Colonic mucosa (tissue), 4 donors: ENCODE measurements at regions not wholly inside any gene's neighbourhood (a gene's known extent, or its start where the extent isn't known, plus 50 kb on each side); places are given as distances from the start of the nearest gene placed in this dataset.

Source experiments
- DNase-seq: peaks from one replicate; pipeline ENCODE4 v3.0.0-alpha.2; 2020
- H3K27ac ChIP-seq: fragments of 200-600 bp; one replicate; pipeline ENCODE4 v1.8.0; 2021
- H3K27me3 ChIP-seq: fragments of 200-600 bp; one replicate; pipeline ENCODE4 v1.8.0; 2021
- H3K36me3 ChIP-seq: fragments of 200-600 bp; one replicate; pipeline ENCODE4 v1.8.0; 2021
- H3K4me1 ChIP-seq: fragments of 200-600 bp; one replicate; pipeline ENCODE4 v1.8.0; 2021; ENCODE audit warnings: mild to moderate bottlenecking
- H3K4me3 ChIP-seq: fragments of 200-600 bp; one replicate; pipeline ENCODE4 v1.8.0; 2021
- H3K9ac ChIP-seq, 2 donors: one replicate each; pipeline ENCODE4 v1.7.0; 2013; ENCODE audit warnings: control low read depth in 2 of 2, low read depth in 2 of 2, low read length in 2 of 2
- H3K9me3 ChIP-seq: fragments of 200-600 bp; one replicate; pipeline ENCODE4 v1.8.0; 2021
- intact Hi-C: fragments of 100-400 bp; cut with DNase I; formaldehyde crosslinking; loops from one replicate; pipeline ENCODE4 v1.14.1; 2022
- TF ChIP-seq, protein P1 (sequence below): fragments of 200-600 bp; IDR thresholded peaks from one replicate; pipeline ENCODE4 v1.8.0; 2022; ENCODE audit warnings: antibody characterized with exemption, mild to moderate bottlenecking
- donor health status: healthy.
- donor health status: DM: no; HTN: no; CAD: no.
- donor health status: DM: no; HTN: no; CAD: no.

DNA sequence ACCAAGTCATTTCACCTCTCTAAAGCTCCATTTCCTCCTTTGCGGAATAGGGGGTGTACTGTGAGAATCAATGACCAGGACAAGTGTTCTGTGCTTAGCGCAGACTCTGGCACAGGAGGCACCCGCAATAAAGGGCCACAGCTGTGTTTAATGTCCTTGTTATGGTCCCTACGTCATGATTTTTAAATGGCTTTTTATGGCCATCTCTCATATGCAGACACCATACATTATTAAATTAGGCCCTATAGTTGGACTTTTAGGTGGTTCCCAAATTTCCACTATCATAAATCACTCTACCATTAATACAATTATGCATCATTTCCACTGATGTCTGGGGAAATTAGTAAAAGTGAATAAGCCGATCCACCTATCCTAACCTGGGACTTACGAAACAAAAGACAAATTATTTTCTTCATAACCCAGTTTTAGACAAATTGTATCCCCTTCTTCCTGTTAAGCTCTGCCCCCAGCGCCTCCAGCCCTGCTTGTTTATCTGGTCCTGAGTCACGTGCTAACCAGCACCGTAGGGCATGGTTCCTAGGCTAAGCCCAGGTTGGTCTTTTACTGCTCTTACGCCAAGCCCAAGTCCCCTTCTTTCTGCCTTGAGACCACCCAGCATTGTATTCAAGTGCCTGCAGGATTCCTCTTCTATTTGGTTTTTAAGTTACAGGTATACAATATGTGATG lies 278.3 kb downstream of the SHQ1 start:
- Histone ChIP-seq H3K4me3 (no peak overlapping the region), H3K27me3 (no peaks in the 10 kb centered on the region), H3K9me3 (no peaks in the 10 kb centered on the region), H3K36me3 (no peaks in the 10 kb centered on the region), H3K4me1 (no peaks in the 10 kb centered on the region), H3K27ac (no peak overlapping the region), H3K9ac (no peak overlapping the region)
- no peak for DNase-seq
- intact Hi-C loops = no loop called here
- TF ChIP-seq, protein P1, sequence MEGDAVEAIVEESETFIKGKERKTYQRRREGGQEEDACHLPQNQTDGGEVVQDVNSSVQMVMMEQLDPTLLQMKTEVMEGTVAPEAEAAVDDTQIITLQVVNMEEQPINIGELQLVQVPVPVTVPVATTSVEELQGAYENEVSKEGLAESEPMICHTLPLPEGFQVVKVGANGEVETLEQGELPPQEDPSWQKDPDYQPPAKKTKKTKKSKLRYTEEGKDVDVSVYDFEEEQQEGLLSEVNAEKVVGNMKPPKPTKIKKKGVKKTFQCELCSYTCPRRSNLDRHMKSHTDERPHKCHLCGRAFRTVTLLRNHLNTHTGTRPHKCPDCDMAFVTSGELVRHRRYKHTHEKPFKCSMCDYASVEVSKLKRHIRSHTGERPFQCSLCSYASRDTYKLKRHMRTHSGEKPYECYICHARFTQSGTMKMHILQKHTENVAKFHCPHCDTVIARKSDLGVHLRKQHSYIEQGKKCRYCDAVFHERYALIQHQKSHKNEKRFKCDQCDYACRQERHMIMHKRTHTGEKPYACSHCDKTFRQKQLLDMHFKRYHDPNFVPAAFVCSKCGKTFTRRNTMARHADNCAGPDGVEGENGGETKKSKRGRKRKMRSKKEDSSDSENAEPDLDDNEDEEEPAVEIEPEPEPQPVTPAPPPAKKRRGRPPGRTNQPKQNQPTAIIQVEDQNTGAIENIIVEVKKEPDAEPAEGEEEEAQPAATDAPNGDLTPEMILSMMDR = no peak

DNA sequence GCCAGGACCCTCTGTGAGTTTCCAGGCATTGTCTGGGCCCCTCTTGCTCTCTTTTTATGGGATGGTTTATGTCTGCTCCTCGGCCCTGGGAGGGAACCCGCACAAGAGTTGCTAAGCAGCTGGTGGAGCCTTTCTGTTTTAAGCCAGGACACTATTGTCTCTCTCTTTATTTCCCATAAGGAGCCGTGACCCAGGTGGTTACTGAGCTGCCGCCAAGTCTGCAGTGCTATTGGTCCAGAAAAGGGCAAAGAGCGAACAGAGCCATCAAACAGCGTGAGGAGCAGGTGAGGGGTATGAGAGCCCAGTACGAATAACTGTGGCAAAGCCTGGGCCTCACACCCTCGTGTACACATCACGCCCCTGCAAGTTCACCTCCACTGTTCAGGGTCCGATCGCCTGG lies 280.2 kb downstream of the SHQ1 start:
- H3K4me1 ChIP-seq = no peaks in the 10 kb centered on the region
- intact Hi-C loops = no loop called here
- peak; percentile 28 for DNase-seq
- no peaks in the 10 kb centered on the region for H3K36me3 ChIP-seq
- no peak overlapping the region for H3K4me3 ChIP-seq
- H3K27ac ChIP-seq = no peak overlapping the region
- H3K9me3 ChIP-seq = no peaks in the 10 kb centered on the region
- TF ChIP-seq, protein P1 = no peak
- no peaks in the 10 kb centered on the region for H3K27me3 ChIP-seq
- no peak overlapping the region for H3K9ac ChIP-seq

GRCh38 chr3:72567474-72567873 lies 280.8 kb downstream of the SHQ1 start:
- Histone ChIP-seq H3K9me3 (no peaks in the 10 kb centered on the region), H3K4me1 (no peaks in the 10 kb centered on the region), H3K36me3 (no peaks in the 10 kb centered on the region), H3K27me3 (no peaks in the 10 kb centered on the region), H3K27ac (no peak overlapping the region), H3K4me3 (no peak overlapping the region), H3K9ac (no peak overlapping the region)
- intact Hi-C loops = no loop called here
- no peak for DNase-seq
- TF ChIP-seq, protein P1 = no peak

GRCh38 chr3:72565593-72565992 lies 282.7 kb downstream of the SHQ1 start:
- no peak overlapping the region for H3K9ac ChIP-seq
- no peak overlapping the region for H3K4me3 ChIP-seq
- H3K27ac ChIP-seq = no peak overlapping the region
- intact Hi-C loops = no loop called here
- TF ChIP-seq, protein P1 = no peak
- H3K9me3 ChIP-seq = no peaks in the 10 kb centered on the region
- H3K36me3 ChIP-seq = no peaks in the 10 kb centered on the region
- no peaks in the 10 kb centered on the region for H3K4me1 ChIP-seq
- DNase-seq = no peak
- no peaks in the 10 kb centered on the region for H3K27me3 ChIP-seq

DNA sequence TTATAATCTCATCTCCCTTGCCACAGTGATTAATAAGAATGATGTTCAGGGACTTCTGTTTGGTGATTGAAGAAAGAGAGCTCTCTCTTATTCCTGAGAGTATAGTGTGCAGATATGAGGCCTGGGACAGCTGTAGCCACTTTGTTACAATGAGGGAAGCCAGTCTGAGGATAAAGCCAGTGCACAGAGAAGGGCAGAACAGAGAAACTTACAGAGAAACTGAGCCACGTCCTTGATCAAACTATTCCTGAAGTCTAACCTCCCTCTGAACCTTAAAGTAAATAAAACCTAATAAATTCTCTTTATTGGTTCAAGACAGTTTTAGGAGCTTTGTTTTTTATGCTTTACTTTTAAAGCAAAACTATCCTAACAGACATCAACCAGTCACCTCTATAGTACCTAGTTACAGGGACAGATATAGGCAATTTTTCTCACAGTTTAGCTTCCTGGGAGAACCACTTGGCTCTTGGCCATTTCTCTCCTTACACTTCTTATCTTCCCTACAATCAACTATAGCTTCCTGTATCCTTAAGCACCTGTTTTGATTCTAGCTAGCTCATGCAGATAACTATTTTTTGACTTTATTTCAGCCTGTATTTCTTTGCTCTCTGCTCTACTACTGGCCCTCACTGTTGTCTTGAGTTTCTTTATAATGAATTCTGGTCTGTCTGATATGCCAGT lies 284.4 kb downstream of the SHQ1 start:
- DNase-seq = no peak
- Histone ChIP-seq H3K27me3 (no peaks in the 10 kb centered on the region), H3K9ac (no peak overlapping the region), H3K36me3 (no peaks in the 10 kb centered on the region), H3K4me3 (no peak overlapping the region), H3K4me1 (no peaks in the 10 kb centered on the region), H3K27ac (no peak overlapping the region), H3K9me3 (no peaks in the 10 kb centered on the region)
- TF ChIP-seq, protein P1 = no peak
- intact Hi-C loops = no loop called here
